ENCODE measurements at regions not wholly inside any gene's neighbourhood (a gene's known extent, or its start where the extent isn't known, plus 50 kb on each side); places are given as distances from the start of the nearest gene placed in this dataset.

DNA sequence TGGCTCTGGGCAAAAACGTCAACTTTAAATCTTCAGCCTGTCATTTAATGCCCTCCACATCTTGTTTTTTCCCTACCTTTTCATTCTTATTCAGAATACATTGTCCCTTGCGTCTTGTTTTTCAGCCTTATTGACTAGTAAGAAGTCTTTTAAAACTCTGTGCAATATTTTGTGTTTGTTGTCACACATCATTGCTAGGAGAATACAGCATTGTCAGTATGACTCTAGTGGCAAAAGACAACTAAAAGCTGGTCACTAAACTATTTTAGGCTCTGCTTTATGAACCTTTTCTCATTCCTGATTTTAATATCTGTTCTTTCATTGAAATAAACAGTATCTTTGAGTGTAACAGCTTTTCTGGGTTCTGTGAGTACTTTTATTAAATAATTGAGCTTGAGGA is 447.8 kb upstream of the CCDC179 start:
- TF ChIP-seq, protein P1, sequence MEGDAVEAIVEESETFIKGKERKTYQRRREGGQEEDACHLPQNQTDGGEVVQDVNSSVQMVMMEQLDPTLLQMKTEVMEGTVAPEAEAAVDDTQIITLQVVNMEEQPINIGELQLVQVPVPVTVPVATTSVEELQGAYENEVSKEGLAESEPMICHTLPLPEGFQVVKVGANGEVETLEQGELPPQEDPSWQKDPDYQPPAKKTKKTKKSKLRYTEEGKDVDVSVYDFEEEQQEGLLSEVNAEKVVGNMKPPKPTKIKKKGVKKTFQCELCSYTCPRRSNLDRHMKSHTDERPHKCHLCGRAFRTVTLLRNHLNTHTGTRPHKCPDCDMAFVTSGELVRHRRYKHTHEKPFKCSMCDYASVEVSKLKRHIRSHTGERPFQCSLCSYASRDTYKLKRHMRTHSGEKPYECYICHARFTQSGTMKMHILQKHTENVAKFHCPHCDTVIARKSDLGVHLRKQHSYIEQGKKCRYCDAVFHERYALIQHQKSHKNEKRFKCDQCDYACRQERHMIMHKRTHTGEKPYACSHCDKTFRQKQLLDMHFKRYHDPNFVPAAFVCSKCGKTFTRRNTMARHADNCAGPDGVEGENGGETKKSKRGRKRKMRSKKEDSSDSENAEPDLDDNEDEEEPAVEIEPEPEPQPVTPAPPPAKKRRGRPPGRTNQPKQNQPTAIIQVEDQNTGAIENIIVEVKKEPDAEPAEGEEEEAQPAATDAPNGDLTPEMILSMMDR (IDR thresholded peaks at IDR 0.05; ENCODE audit: insufficient read depth, low read depth, low read length), result no peak
- TF ChIP-seq EZH2 (IDR thresholded peaks at IDR 0.05; ENCODE audit: insufficient read depth, low read length), result no peak
